ENCODE measurements at regions not wholly inside any gene's neighbourhood (a gene's known extent, or its start where the extent isn't known, plus 50 kb on each side); places are given as distances from the start of the nearest gene placed in this dataset.
"Not testable (repeated sequence)": the region's sequence is repeated elsewhere in the genome, so short reads cannot be mapped to it uniquely, and the experiment has no call there.

DNA sequence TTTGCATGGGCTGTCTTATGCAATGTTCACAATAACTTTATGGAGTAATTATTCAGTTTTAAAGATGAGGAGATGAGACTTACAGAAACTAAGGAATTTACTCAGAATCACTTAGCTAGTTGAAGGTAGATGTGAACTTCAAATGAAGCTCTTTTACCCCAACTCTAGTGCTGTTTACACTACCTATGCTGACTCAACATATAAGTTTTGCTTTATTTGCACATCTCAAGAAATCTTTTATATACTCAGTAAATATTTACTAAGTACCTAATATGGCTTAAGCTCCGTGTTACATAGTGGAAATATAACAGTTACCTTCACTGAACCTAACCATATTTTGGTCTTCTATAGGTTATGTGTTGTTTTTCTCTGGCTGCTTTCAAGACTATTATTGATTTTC is 293.2 kb downstream of the ANXA1 start:
- Histone ChIP-seq H3K4me3 (no peak overlapping the region), H3K36me3 (ENCODE audit: insufficient read depth in 1 of 2, low read depth in 1 of 2) (no peaks in the 10 kb centered on the region), H3K4me1 (no peaks in the 10 kb centered on the region), H3K27me3 (ENCODE audit: insufficient read depth in 3 of 3, low read length in 2 of 3) (no peaks in the 10 kb centered on the region), H3K27ac (no peak overlapping the region), H3K9me3 (no peaks in the 10 kb centered on the region)
- ATAC-seq (no peak), DNase-seq (no peak)
- intact Hi-C loops (cut with DNase I) = no loop called here
- WGBS, 3 donors = 58 to 79% (median 76%) methylated on average over 1 of the region's 1 CpG
- TF ChIP-seq, protein P1, sequence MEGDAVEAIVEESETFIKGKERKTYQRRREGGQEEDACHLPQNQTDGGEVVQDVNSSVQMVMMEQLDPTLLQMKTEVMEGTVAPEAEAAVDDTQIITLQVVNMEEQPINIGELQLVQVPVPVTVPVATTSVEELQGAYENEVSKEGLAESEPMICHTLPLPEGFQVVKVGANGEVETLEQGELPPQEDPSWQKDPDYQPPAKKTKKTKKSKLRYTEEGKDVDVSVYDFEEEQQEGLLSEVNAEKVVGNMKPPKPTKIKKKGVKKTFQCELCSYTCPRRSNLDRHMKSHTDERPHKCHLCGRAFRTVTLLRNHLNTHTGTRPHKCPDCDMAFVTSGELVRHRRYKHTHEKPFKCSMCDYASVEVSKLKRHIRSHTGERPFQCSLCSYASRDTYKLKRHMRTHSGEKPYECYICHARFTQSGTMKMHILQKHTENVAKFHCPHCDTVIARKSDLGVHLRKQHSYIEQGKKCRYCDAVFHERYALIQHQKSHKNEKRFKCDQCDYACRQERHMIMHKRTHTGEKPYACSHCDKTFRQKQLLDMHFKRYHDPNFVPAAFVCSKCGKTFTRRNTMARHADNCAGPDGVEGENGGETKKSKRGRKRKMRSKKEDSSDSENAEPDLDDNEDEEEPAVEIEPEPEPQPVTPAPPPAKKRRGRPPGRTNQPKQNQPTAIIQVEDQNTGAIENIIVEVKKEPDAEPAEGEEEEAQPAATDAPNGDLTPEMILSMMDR (IDR thresholded peaks at IDR 0.05) = no peak

DNA sequence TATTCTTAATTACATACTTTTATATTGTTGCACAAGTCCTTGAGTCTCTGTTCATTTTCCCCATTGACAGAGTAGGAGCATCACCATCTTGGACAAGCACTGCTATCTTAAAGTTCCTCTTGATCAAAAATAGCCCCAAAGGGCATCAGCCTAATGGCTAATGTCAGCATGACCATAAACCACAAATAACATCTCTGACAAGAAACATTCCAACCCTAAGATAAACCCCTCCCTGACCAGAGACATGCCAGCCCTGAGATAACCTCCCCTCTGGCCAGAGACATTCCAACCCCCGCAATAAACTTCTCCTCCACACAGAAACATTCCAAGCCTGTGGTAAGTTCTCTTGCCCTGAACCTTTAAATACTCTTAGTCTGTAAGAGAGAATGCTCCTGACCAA is 293.7 kb downstream of the ANXA1 start:
- WGBS, 3 donors = 37 to 65% (median 42%) methylated on average over 1 of the region's 1 CpG

DNA sequence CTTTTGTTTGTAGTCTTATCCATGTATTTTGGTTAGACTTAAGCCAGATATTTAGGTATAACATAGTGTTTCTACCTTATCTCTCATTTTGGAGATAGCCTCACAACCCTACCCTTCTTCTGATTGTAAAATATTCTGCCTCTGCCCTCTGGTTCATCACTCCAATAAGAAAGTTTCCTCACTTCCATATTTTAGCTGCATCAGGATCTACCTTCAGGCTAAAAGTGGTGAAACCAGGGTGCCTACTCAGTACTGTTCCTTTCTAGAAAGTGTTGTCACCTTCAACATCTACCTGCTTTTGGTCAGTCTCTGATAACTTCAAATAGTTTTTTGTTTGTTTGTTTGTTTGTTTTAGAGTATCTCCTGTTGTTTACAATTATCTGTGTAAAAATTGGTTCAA is 294.6 kb downstream of the ANXA1 start:
- no peak for ATAC-seq
- TF ChIP-seq, protein P1 (IDR thresholded peaks at IDR 0.05) = no peak
- Histone ChIP-seq H3K27ac (no peak overlapping the region), H3K27me3 (ENCODE audit: insufficient read depth in 3 of 3, low read length in 2 of 3) (no peaks in the 10 kb centered on the region), H3K36me3 (ENCODE audit: insufficient read depth in 1 of 2, low read depth in 1 of 2) (no peaks in the 10 kb centered on the region), H3K4me1 (no peaks in the 10 kb centered on the region), H3K9me3 (no peaks in the 10 kb centered on the region), H3K4me3 (no peak overlapping the region)
- intact Hi-C loops (cut with DNase I) = no loop called here
- no peak for DNase-seq

More for the DNA sequence above, 293.7 kb downstream of the ANXA1 start:
- DNase-seq; H3K4me1 ChIP-seq; H3K27me3 ChIP-seq (ENCODE audit: insufficient read depth in 3 of 3, low read length in 2 of 3); intact Hi-C loops (cut with DNase I); ATAC-seq; H3K27ac ChIP-seq; H3K9me3 ChIP-seq; H3K36me3 ChIP-seq (ENCODE audit: insufficient read depth in 1 of 2, low read depth in 1 of 2); H3K4me3 ChIP-seq: not testable (repeated sequence)

DNA sequence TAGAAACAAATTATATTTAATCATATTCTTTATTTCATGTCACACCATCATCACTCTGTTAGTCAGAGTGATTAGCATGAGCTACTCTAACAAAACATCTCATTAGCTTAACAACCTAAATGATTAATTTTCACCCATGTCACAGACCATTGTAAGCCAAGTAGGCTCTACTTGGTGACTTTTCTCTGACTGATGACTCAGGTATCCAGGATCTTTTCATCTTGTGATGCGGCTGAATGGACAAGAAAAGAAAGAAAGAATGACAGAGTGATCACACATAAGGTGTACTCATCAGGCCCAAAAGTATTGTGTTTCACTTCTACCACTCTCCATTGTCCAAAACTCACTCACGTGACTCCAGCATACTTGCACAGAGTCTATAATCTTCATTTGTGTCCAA is 299.3 kb downstream of the ANXA1 start:
- 66 to 89% (median 77%) methylated on average over 2 of the region's 2 CpGs for WGBS, 3 donors
- Histone ChIP-seq H3K9me3 (no peaks in the 10 kb centered on the region), H3K36me3 (ENCODE audit: insufficient read depth in 1 of 2, low read depth in 1 of 2) (no peaks in the 10 kb centered on the region), H3K4me3 (no peak overlapping the region), H3K27me3 (ENCODE audit: insufficient read depth in 3 of 3, low read length in 2 of 3) (no peaks in the 10 kb centered on the region), H3K27ac (no peak overlapping the region), H3K4me1 (no peaks in the 10 kb centered on the region)
- ATAC-seq = no peak
- intact Hi-C loops (cut with DNase I) = no loop called here
- no peak for DNase-seq
- TF ChIP-seq, protein P1 (IDR thresholded peaks at IDR 0.05) = no peak

DNA sequence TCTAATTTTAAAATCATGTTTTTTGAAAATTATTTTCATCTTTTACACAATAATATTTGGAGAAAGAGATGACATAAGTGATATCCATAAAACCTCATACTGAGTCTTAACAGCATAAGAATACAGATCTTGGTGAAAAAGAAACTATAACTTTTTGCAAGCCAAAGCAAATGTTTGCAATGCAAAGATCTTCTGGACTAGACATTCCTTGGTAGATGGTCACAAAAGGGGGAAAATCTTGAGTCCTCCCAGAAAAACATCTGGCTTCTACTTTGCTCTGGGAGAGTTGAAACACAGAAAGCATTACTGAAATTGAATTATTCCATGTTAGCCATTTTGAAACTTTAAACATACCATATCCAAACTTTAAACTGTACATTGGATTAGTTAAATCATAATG is 308.2 kb downstream of the ANXA1 start:
- DNase-seq = no peak
- Histone ChIP-seq H3K4me1 (no peaks in the 10 kb centered on the region), H3K36me3 (ENCODE audit: insufficient read depth in 1 of 2, low read depth in 1 of 2) (no peaks in the 10 kb centered on the region), H3K9me3 (no peaks in the 10 kb centered on the region), H3K27ac (no peak overlapping the region), H3K4me3 (no peak overlapping the region), H3K27me3 (ENCODE audit: insufficient read depth in 3 of 3, low read length in 2 of 3) (no peaks in the 10 kb centered on the region)
- no peak for ATAC-seq
- intact Hi-C loops (cut with DNase I) = no loop called here
- TF ChIP-seq, protein P1 (IDR thresholded peaks at IDR 0.05) = no peak

Measured in psoas muscle (tissue), 7 donors.